GM06990 (cell line): ENCODE measurements at regions not wholly inside any gene's neighbourhood (a gene's known extent, or its start where the extent isn't known, plus 50 kb on each side); places are given as distances from the start of the nearest gene placed in this dataset.
A peak's percentile ranks its signal among the peaks of the same experiment; 100 is the strongest.
"Not testable (repeated sequence)": the region's sequence is repeated elsewhere in the genome, so short reads cannot be mapped to it uniquely, and the experiment has no call there.

ENCODE experiments used
- DNase-seq: peaks from one replicate; pipeline ENCODE4 v3.0.0-alpha.2; 2011; ENCODE audit not compliant: insufficient read length; ENCODE audit errors: extremely low read depth
- H3K27me3 ChIP-seq: replicated peaks from 2 replicates; pipeline ENCODE4 v1.6.0; 2011; ENCODE audit warnings: low read length; ENCODE audit not compliant: control insufficient read depth, insufficient read depth
- H3K36me3 ChIP-seq: 2 replicates; pipeline ENCODE4 v1.5.1; 2011; ENCODE audit warnings: low read length; ENCODE audit not compliant: control insufficient read depth, insufficient read depth
- H3K4me3 ChIP-seq: replicated peaks from 2 replicates; pipeline ENCODE4 v1.5.1; 2011; ENCODE audit warnings: low read depth, mild to moderate bottlenecking, control low read depth, low read length
- CTCF ChIP-seq: IDR thresholded peaks from 2 replicates; pipeline ENCODE4 v1.5.1; 2011; ENCODE audit warnings: low read length, control low read depth, mild to moderate bottlenecking, inconsistent platforms; ENCODE audit not compliant: insufficient read depth, poor library complexity, severe bottlenecking

DNA sequence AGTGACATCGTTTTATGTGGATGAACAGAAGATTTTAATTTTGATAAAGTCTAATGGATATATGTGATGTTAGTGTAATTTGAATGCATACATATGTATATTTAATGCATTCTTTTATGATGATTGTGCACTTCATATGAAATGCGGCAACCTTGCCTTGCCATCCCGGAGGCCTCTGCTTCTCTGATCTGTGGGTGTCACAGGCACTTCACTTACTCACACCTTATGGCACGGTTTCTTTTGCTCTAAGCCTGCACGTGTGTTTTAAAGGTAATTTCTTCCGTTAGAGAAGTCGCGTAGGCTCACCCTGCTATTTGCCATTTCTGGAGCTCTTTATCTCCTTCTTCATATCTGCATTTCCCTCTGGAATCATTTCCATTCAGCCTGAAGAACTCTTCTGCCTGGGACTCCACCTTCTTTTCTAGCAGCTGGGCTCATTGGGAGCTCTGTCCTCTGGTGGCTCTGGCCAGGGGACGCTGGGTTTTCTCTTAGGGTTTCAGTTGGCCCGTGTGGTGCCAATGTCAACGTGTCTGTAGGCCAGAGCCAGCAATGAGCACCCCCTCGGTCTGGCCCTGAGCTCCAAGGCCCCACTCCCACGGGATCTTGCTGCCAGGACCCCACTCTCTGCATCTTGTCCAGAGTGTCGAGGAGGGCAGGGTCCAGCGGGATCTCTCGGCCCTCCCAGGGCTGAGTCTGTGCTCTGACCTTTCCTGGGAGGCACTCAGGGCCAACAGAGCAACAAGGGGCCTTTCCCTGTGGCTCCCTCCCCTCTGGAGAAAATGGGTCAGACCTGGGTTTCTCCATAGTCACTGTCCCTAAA is 97.3 kb downstream of the RTP5 start:
- Histone ChIP-seq H3K36me3 (no peaks in the 10 kb centered on the region), H3K27me3 (no peaks in the 10 kb centered on the region), H3K4me3 (no peak overlapping the region)
- no peak for DNase-seq
- TF ChIP-seq CTCF, result no peak

GRCh38 chr2:241967467-241968144 is 98.1 kb downstream of the RTP5 start:
- no peak overlapping the region for H3K4me3 ChIP-seq
- no peak for TF ChIP-seq CTCF
- peak; percentile 32 for DNase-seq
- peaks cover under 1% of the 10 kb centered on the region; the same call in 1 of the 2 replicates for H3K36me3 ChIP-seq
- no peaks in the 10 kb centered on the region for H3K27me3 ChIP-seq

GRCh38 chr2:241968417-241968816 is 98.9 kb downstream of the RTP5 start:
- Histone ChIP-seq H3K27me3 (no peaks in the 10 kb centered on the region), H3K36me3 (peaks cover 4% of the 10 kb centered on the region), H3K4me3 (no peak overlapping the region)
- TF ChIP-seq CTCF, result no peak
- no peak for DNase-seq

DNA sequence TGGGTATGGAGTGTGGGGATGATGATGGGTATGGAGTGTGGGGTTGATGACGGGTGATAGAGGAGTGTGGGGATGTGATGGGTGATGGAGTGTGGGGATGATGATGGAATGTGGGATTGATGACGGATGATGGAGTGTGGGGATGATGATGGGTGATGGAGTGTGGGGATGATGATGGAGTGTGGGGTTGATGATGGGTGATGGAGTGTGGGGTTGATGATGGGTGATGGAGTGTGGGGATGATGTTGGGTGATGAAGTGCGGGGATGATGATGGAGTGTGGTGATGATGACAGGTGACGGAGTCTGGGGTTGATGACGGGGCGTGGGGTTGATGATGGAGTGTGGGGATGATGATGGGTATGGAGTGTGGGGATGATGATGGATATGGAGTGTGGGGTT is 99.7 kb downstream of the RTP5 start:
- DNase-seq, H3K4me3 ChIP-seq, H3K27me3 ChIP-seq, H3K36me3 ChIP-seq: not testable (repeated sequence)

- no peak overlapping the region for H3K4me3 ChIP-seq
- no peak for DNase-seq
- no peaks in the 10 kb centered on the region for H3K27me3 ChIP-seq
- peaks cover 4% of the 10 kb centered on the region for H3K36me3 ChIP-seq
- no peak for TF ChIP-seq CTCF
Observed at GRCh38 chr2:241970716-241971115, 101.2 kb downstream of the RTP5 start.

DNA sequence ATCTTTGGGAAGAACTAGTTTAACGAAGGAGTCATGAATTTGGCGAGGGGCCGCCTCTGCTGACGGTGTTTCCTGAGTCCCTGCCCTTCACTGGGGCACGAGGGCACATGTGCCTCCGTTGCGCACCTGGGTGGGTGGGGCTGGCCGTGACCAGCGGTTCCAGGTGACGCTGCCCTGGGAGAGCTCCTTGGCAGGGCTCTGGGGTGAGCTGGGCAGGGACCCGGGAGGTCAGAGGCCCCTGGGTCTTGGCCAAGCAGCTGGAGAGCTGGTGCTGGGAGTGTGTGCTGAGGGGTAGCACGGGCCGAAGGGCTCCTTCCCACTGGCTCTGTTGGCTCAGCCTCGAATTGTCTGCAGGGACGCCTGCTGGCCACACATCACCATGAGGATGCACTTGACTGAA is 104.6 kb downstream of the RTP5 start:
- no peak for TF ChIP-seq CTCF

More for the DNA sequence above, 104.6 kb downstream of the RTP5 start:
- DNase-seq, result no peak
- no peaks in the 10 kb centered on the region for H3K27me3 ChIP-seq
- H3K4me3 ChIP-seq, result no peak overlapping the region
- peaks cover 4% of the 10 kb centered on the region for H3K36me3 ChIP-seq
